DMS53 treated with DMSO at 0.1 percent for 48 hours (cell line): ENCODE measurements at regions not wholly inside any gene's neighbourhood (a gene's known extent, or its start where the extent isn't known, plus 50 kb on each side); places are given as distances from the start of the nearest gene placed in this dataset.
"Not testable (repeated sequence)": the region's sequence is repeated elsewhere in the genome, so short reads cannot be mapped to it uniquely, and the experiment has no call there.

Experiments used
- DNase-seq: peaks from one replicate; lab custom pipeline; 2025; ENCODE audit not compliant: unreplicated experiment; lab: John Stamatoyannopoulos, UW

GRCh38 chr7:121529003-121529402 lies 132.9 kb upstream of the FAM3C start:
- no peak for DNase-seq

GRCh38 chr7:121526210-121526609 lies 130.1 kb upstream of the FAM3C start:
- not testable (repeated sequence) for DNase-seq

- no peak for DNase-seq
These were observed 129.2 kb upstream of the FAM3C start for GRCh38 chr7:121525155-121525819.

GRCh38 chr7:121521711-121522400 lies 125.7 kb upstream of the FAM3C start:
- no peak for DNase-seq

- DNase-seq, result no peak
These were observed 124.8 kb upstream of the FAM3C start for GRCh38 chr7:121520911-121521310.

- no peak for DNase-seq
These were observed 123.7 kb upstream of the FAM3C start for GRCh38 chr7:121519548-121520521.

- no peak for DNase-seq
These were observed 121.5 kb upstream of the FAM3C start for GRCh38 chr7:121517591-121517990.

- no peak for DNase-seq
These were observed 120.7 kb upstream of the FAM3C start for GRCh38 chr7:121516821-121517220.

- no peak for DNase-seq
These were observed 119.7 kb upstream of the FAM3C start for GRCh38 chr7:121515630-121516401.

GRCh38 chr7:121515229-121515628 lies 119.1 kb upstream of the FAM3C start:
- no peak for DNase-seq

GRCh38 chr7:121513105-121513504 lies 117.0 kb upstream of the FAM3C start:
- no peak for DNase-seq

- DNase-seq, result no peak
These were observed 114.9 kb upstream of the FAM3C start for GRCh38 chr7:121510858-121511482.

GRCh38 chr7:121510302-121510701 lies 114.2 kb upstream of the FAM3C start:
- DNase-seq, result no peak

GRCh38 chr7:121505540-121506182 lies 109.6 kb upstream of the FAM3C start:
- DNase-seq, result no peak

GRCh38 chr7:121505021-121505420 lies 108.9 kb upstream of the FAM3C start:
- DNase-seq, result no peak

- no peak for DNase-seq
These were observed 108.4 kb upstream of the FAM3C start for GRCh38 chr7:121504482-121504881.

- DNase-seq, result no peak
These were observed 107.6 kb upstream of the FAM3C start for GRCh38 chr7:121503730-121504129.

- DNase-seq, result no peak
These were observed 106.9 kb upstream of the FAM3C start for GRCh38 chr7:121503039-121503438.

- DNase-seq, result no peak
These were observed 105.5 kb upstream of the FAM3C start for GRCh38 chr7:121501566-121501965.
